ENCODE measurements at regions not wholly inside any gene's neighbourhood (a gene's known extent, or its start where the extent isn't known, plus 50 kb on each side); places are given as distances from the start of the nearest gene placed in this dataset.

- no peak overlapping the region for H2AFZ ChIP-seq (ENCODE audit: low read depth, low read length)
- no peaks in the 10 kb centered on the region for H3K27me3 ChIP-seq (ENCODE audit: control insufficient read depth in 2 of 2, insufficient read depth in 2 of 2, low read length in 2 of 2)
- H3K4me3 ChIP-seq (replicated peaks in 1 of 3; ENCODE audit: insufficient read depth in 1 of 3, low read depth in 1 of 3, low read length in 3 of 3): no peak overlapping the region
- no peak for DNase-seq (ENCODE audit: low read depth, low spot score)
- no peak overlapping the region for H3K9ac ChIP-seq (replicated peaks; ENCODE audit: extremely low read depth, insufficient read depth, low read length)
- ChIA-PET CTCF (no interaction called here), POLR2A (no interaction called here)
- H3K27ac ChIP-seq (ENCODE audit: insufficient read depth, low read depth, low read length): no peak overlapping the region
- no peak overlapping the region for H3K4me2 ChIP-seq (ENCODE audit: insufficient read depth, low read length)
- no peaks in the 10 kb centered on the region for H3K9me1 ChIP-seq (replicated peaks; ENCODE audit: control insufficient read depth, extremely low read depth, insufficient read depth, low read length)
- no peak for TF ChIP-seq POLR2A (IDR thresholded peaks at IDR 0.05; ENCODE audit: low read depth, low read length)
- no peak for TF ChIP-seq CTCF (IDR thresholded peaks at IDR 0.05; ENCODE audit: extremely low read depth in 1 of 2, insufficient read depth in 1 of 2, low read depth in 1 of 2, low read length in 2 of 2)
- TF ChIP-seq EZH2 (IDR thresholded peaks at IDR 0.05; ENCODE audit: borderline replicate concordance, low read depth, low read length, severe bottlenecking): no peak
- TF ChIP-seq MYC (IDR thresholded peaks at IDR 0.05; ENCODE audit: low read depth, low read length): no peak
- TF ChIP-seq MAX (IDR thresholded peaks at IDR 0.05; ENCODE audit: insufficient read depth, insufficient read length): no peak
- TF ChIP-seq POLR2AphosphoS5 (IDR thresholded peaks at IDR 0.05; ENCODE audit: insufficient read depth, low read depth, low read length): no peak
- no peak for TF ChIP-seq FOS (IDR thresholded peaks at IDR 0.05; ENCODE audit: borderline replicate concordance, insufficient read depth, low read length)
- no peak for TF ChIP-seq JUN (IDR thresholded peaks at IDR 0.05; ENCODE audit: borderline replicate concordance, insufficient read depth, insufficient read length, low read depth)
- no peak for TF ChIP-seq GATA2 (IDR thresholded peaks at IDR 0.05; ENCODE audit: insufficient read depth, insufficient read length, low read depth, low read length)
- no peaks in the 10 kb centered on the region for H4K20me1 ChIP-seq (replicated peaks; ENCODE audit: control insufficient read depth, extremely low read depth, insufficient read depth, low read length)
- H3K79me2 ChIP-seq (ENCODE audit: control insufficient read depth, insufficient read depth, low read length): no peaks in the 10 kb centered on the region
- H3K36me3 ChIP-seq (ENCODE audit: control insufficient read depth in 2 of 2, extremely low read depth in 1 of 2, insufficient read depth in 2 of 2, low read length in 2 of 2): no peaks in the 10 kb centered on the region
- H3K9me3 ChIP-seq (replicated peaks; ENCODE audit: control insufficient read depth, insufficient read depth, low read length): peaks cover 10% of the 10 kb centered on the region
- FAIRE-seq: no peak
- no peaks in the 10 kb centered on the region for H3K4me1 ChIP-seq (ENCODE audit: control insufficient read depth, extremely low read depth, insufficient read depth, low read length)
- no TSS peak for BruUV-seq (replicated peaks)
- intact Hi-C loops (cut with micrococcal nuclease) (no loop called here), dilution Hi-C loops (cut with MboI; ENCODE audit: extremely low pct_ligation_motif_present, low sequenced_read_pairs) (no loop called here)
Observed at GRCh38 chr5:2196989-2197619, 314.4 kb upstream of the IRX4 start.

All from endothelial cell of umbilical vein (primary cell).